ENCODE measurements at regions not wholly inside any gene's neighbourhood (a gene's known extent, or its start where the extent isn't known, plus 50 kb on each side); places are given as distances from the start of the nearest gene placed in this dataset.
"Not testable (repeated sequence)": the region's sequence is repeated elsewhere in the genome, so short reads cannot be mapped to it uniquely, and the experiment has no call there.

GRCh38 chr4:186847429-186848131 is 123.9 kb upstream of the FAT1 start:
- not testable (repeated sequence) for ATAC-seq

- no peak for ATAC-seq
Observed at GRCh38 chr4:186848437-186848836, 124.8 kb upstream of the FAT1 start.

- peak; percentile 55 for ATAC-seq
Observed at GRCh38 chr4:186851291-186852072, 127.8 kb upstream of the FAT1 start.

- peak; percentile 91 for ATAC-seq
Observed at GRCh38 chr4:186852073-186852420, 128.4 kb upstream of the FAT1 start.

- no peak for ATAC-seq
Observed at GRCh38 chr4:186852964-186853391, 129.3 kb upstream of the FAT1 start.

GRCh38 chr4:186854256-186854655 is 130.6 kb upstream of the FAT1 start:
- no peak for ATAC-seq

- no peak for ATAC-seq
Observed at GRCh38 chr4:186855111-186855510, 131.5 kb upstream of the FAT1 start.

GRCh38 chr4:186857793-186858192 is 134.1 kb upstream of the FAT1 start:
- no peak for ATAC-seq

- no peak for ATAC-seq
Observed at GRCh38 chr4:186858355-186858754, 134.7 kb upstream of the FAT1 start.

- ATAC-seq: no peak
Observed at GRCh38 chr4:186859420-186859819, 135.8 kb upstream of the FAT1 start.

- no peak for ATAC-seq
Observed at GRCh38 chr4:186861317-186861716, 137.7 kb upstream of the FAT1 start.

GRCh38 chr4:186871856-186872255 is 148.2 kb upstream of the FAT1 start:
- ATAC-seq: no peak

GRCh38 chr4:186873095-186873494 is 149.4 kb upstream of the FAT1 start:
- ATAC-seq: not testable (repeated sequence)

- ATAC-seq: no peak
Observed at GRCh38 chr4:186875476-186875875, 151.8 kb upstream of the FAT1 start.

GRCh38 chr4:186876961-186877626 is 153.4 kb upstream of the FAT1 start:
- ATAC-seq: no peak

- no peak for ATAC-seq
Observed at GRCh38 chr4:186878203-186878776, 154.6 kb upstream of the FAT1 start.

GRCh38 chr4:186881521-186882220 is 158.0 kb upstream of the FAT1 start:
- peak; percentile 55 for ATAC-seq

GRCh38 chr4:186882293-186882692 is 158.6 kb upstream of the FAT1 start:
- ATAC-seq: no peak

GRCh38 chr4:186885289-186885688 is 161.6 kb upstream of the FAT1 start:
- ATAC-seq: no peak

GRCh38 chr4:186886759-186887158 is 163.1 kb upstream of the FAT1 start:
- ATAC-seq: no peak

GRCh38 chr4:186887291-186887700 is 163.6 kb upstream of the FAT1 start:
- ATAC-seq: peak; percentile 69

GRCh38 chr4:186887752-186888151 is 164.1 kb upstream of the FAT1 start:
- no peak for ATAC-seq
